Lung (tissue), 11 donors: ENCODE measurements at regions not wholly inside any gene's neighbourhood (a gene's known extent, or its start where the extent isn't known, plus 50 kb on each side); places are given as distances from the start of the nearest gene placed in this dataset.

Experiments used
- ATAC-seq: fragments of 200-7000 bp; cut with Tn5 transposase; one replicate; pipeline ENCODE4 v1.9.1; 2020; ENCODE audit warnings: moderate number of reproducible peaks; ENCODE audit not compliant: insufficient read depth, low FRiP score
- DNase-seq, 3 donors: peaks; one replicate each; pipeline ENCODE4 v3.0.0-alpha.2; 2013 to 2017
- H3K27ac ChIP-seq, 2 donors: one replicate each; pipeline ENCODE4 v1.5.1; 2013; ENCODE audit warnings: mild to moderate bottlenecking in 2 of 2, moderate library complexity in 2 of 2, control low read depth in 1 of 2, inconsistent platforms in 1 of 2, low read depth in 1 of 2, low read length in 1 of 2
- H3K27me3 ChIP-seq, 3 donors: one replicate each; pipeline ENCODE4 v1.5.1; 2013; ENCODE audit warnings: low read length in 2 of 3; ENCODE audit not compliant: control insufficient read depth in 3 of 3, insufficient read depth in 3 of 3
- H3K36me3 ChIP-seq, 4 donors: one replicate each; pipeline ENCODE4 v1.5.1; 2013; ENCODE audit warnings: low read length in 4 of 4, mild to moderate bottlenecking in 1 of 4, moderate library complexity in 1 of 4; ENCODE audit not compliant: control insufficient read depth in 4 of 4, insufficient read depth in 4 of 4
- H3K4me1 ChIP-seq, 5 donors: one replicate each; pipeline ENCODE4 v1.5.1; 2013; ENCODE audit warnings: low read length in 5 of 5, mild to moderate bottlenecking in 2 of 5, moderate library complexity in 1 of 5; ENCODE audit not compliant: control insufficient read depth in 5 of 5, insufficient read depth in 5 of 5
- H3K4me3 ChIP-seq: one replicate; pipeline ENCODE4 v1.5.1; 2013; ENCODE audit warnings: mild to moderate bottlenecking, control low read depth, moderate library complexity
- H3K9ac ChIP-seq, 2 donors: one replicate each; pipeline ENCODE4 v1.5.1; 2013; ENCODE audit warnings: low read length in 2 of 2, control low read depth in 1 of 2; ENCODE audit not compliant: insufficient read depth in 1 of 2
- H3K9me3 ChIP-seq, 4 donors: one replicate each; pipeline ENCODE4 v1.5.1; 2013; ENCODE audit warnings: low read length in 3 of 4, mild to moderate bottlenecking in 1 of 4, moderate library complexity in 1 of 4; ENCODE audit not compliant: control insufficient read depth in 4 of 4, insufficient read depth in 3 of 4
- WGBS, 2 donors: extraction: QIAGEN DNeasy Blood & Tissue Kit; methylation state at CpG; one replicate each; pipeline ENCODE4 v1.1.7; 2013; 5-methylcytosine and 5-hydroxymethylcytosine counted together
- TF ChIP-seq, protein P1 (sequence below): IDR thresholded peaks from 2 replicates; pipeline ENCODE4 v1.5.1; 2012; ENCODE audit warnings: mild to moderate bottlenecking; ENCODE audit errors: control extremely low read depth, extremely low read depth
- donor health status: control.
- donor health status: control.
- donor health status: Bipolar disorder and iron deficiency.
- donor health status: healthy.
- donor health status: DM: yes; HTN: yes; CAD: no.

DNA sequence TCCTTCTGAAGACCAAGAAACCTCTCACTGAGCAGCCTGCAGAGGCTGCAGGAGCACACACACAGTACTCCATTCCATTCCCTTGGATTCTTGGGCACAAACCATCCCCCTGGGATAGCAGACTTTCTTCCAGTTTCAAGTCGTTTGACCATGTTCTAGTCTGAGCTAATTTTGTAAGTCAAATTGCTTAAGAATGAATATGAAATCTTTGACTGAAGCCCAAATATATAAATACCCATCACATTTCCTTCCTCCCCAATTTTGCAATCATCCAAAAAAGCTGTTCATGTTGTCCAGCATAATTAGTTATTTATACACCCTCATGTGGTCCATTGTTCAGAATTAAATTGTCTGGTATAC, 231.2 kb upstream of the TPRG1 start:
- DNase-seq (peak in 1 of 3 donors; percentile 55), ATAC-seq (peak; percentile 9)
- no peak overlapping the region for H3K9ac ChIP-seq
- TF ChIP-seq, protein P1, sequence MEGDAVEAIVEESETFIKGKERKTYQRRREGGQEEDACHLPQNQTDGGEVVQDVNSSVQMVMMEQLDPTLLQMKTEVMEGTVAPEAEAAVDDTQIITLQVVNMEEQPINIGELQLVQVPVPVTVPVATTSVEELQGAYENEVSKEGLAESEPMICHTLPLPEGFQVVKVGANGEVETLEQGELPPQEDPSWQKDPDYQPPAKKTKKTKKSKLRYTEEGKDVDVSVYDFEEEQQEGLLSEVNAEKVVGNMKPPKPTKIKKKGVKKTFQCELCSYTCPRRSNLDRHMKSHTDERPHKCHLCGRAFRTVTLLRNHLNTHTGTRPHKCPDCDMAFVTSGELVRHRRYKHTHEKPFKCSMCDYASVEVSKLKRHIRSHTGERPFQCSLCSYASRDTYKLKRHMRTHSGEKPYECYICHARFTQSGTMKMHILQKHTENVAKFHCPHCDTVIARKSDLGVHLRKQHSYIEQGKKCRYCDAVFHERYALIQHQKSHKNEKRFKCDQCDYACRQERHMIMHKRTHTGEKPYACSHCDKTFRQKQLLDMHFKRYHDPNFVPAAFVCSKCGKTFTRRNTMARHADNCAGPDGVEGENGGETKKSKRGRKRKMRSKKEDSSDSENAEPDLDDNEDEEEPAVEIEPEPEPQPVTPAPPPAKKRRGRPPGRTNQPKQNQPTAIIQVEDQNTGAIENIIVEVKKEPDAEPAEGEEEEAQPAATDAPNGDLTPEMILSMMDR, result no peak
- no peak overlapping the region for H3K27ac ChIP-seq
- no peaks in the 10 kb centered on the region for H3K27me3 ChIP-seq
- H3K4me1 ChIP-seq, result peaks cover 0 to 32% (median 3%) of the 10 kb centered on the region in 5 donors
- H3K9me3 ChIP-seq, result no peaks in the 10 kb centered on the region
- no peak overlapping the region for H3K4me3 ChIP-seq
- H3K36me3 ChIP-seq, result no peaks in the 10 kb centered on the region
- WGBS, 2 donors, result 6 to 20% methylated on average over 1 of the region's 1 CpG

DNA sequence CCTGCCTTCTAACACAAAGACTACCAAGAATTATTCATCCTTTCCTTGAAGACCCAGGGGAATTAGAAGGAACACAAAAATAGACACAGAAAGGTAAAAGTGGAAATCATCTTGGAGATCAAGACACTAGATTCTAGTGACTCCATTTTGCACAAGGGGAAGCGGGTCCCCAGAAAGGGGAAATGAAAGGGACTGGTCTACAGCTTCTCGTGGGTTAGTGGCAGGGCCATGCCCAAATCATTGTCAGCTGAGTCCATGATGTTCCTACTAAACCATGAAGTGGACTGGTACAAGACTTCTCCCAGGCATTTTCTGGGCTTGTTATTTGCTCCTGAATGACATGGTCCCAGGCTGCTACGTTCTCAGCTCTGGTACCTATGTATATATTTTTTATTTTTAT, 230.7 kb upstream of the TPRG1 start:
- DNase-seq, result no peak

DNA sequence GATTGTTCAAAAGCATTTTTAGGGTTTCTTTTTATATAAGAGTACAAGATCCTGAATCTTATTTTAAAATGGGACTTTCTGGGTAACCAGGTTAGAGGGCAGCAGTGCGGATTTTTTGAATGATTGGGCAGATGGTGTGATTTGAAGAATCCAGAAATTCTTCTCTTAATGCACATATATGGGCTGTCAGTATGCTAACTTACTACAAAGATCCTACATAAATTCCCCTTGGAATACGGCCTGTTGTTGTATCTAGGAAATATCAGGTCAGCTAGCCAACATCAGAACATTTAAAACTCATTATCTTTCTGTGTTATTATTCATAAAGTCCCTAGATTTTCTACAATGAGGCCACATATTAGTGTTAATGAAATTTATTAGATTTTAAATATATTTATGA, 229.6 kb upstream of the TPRG1 start:
- Histone ChIP-seq H3K27ac (no peak overlapping the region), H3K4me3 (no peak overlapping the region), H3K4me1 (peaks cover 0 to 32% (median 5%) of the 10 kb centered on the region in 5 donors), H3K9me3 (no peaks in the 10 kb centered on the region), H3K27me3 (no peaks in the 10 kb centered on the region), H3K9ac (no peak overlapping the region), H3K36me3 (no peaks in the 10 kb centered on the region)
- 95 to 96% methylated on average over 2 of the region's 2 CpGs for WGBS, 2 donors
- ATAC-seq, result no peak
- TF ChIP-seq, protein P1, result no peak
- DNase-seq, result peak in 2 of 3 donors; percentile 52 to 59

More for the DNA sequence above, 230.7 kb upstream of the TPRG1 start:
- peak; percentile 39 for ATAC-seq
- TF ChIP-seq, protein P1, result no peak
- H3K9me3 ChIP-seq, result no peaks in the 10 kb centered on the region
- 48 to 77% methylated on average over 3 of the region's 3 CpGs for WGBS, 2 donors
- no peaks in the 10 kb centered on the region for H3K36me3 ChIP-seq
- peaks cover 0 to 32% (median 3%) of the 10 kb centered on the region in 5 donors for H3K4me1 ChIP-seq
- no peaks in the 10 kb centered on the region for H3K27me3 ChIP-seq
- H3K9ac ChIP-seq, result no peak overlapping the region
- no peak overlapping the region for H3K4me3 ChIP-seq
- H3K27ac ChIP-seq, result peak overlapping the region in 1 of 2 donors; percentile 34

DNA sequence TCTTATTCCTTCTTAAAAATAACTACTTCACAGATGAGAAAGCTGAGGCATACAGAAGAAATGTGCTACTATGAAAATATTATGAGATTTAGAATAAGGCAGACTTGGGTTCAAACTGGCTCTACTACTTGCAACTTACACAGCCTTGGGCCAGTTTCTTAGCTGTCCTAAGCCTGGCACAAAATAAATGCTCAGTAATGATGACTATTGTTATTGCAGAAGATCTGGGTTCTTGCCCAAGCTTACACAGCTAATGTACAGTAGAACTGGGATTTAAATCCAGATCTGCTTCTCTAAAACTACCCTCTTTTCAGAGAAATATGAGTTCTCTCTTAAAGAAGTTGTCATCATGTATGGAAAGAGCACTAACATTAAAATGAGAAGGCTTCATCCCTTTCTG, 228.2 kb upstream of the TPRG1 start:
- Histone ChIP-seq H3K9me3 (no peaks in the 10 kb centered on the region), H3K27ac (no peak overlapping the region), H3K4me1 (peaks cover 3 to 36% (median 15%) of the 10 kb centered on the region in 5 donors), H3K36me3 (no peaks in the 10 kb centered on the region), H3K4me3 (no peak overlapping the region), H3K27me3 (no peaks in the 10 kb centered on the region), H3K9ac (peak overlapping the region in 1 of 2 donors; percentile 20)
- TF ChIP-seq, protein P1, result no peak
- no peak for ATAC-seq
- DNase-seq, result no peak
